ENCODE measurements at regions not wholly inside any gene's neighbourhood (a gene's known extent, or its start where the extent isn't known, plus 50 kb on each side); places are given as distances from the start of the nearest gene placed in this dataset.

DNA sequence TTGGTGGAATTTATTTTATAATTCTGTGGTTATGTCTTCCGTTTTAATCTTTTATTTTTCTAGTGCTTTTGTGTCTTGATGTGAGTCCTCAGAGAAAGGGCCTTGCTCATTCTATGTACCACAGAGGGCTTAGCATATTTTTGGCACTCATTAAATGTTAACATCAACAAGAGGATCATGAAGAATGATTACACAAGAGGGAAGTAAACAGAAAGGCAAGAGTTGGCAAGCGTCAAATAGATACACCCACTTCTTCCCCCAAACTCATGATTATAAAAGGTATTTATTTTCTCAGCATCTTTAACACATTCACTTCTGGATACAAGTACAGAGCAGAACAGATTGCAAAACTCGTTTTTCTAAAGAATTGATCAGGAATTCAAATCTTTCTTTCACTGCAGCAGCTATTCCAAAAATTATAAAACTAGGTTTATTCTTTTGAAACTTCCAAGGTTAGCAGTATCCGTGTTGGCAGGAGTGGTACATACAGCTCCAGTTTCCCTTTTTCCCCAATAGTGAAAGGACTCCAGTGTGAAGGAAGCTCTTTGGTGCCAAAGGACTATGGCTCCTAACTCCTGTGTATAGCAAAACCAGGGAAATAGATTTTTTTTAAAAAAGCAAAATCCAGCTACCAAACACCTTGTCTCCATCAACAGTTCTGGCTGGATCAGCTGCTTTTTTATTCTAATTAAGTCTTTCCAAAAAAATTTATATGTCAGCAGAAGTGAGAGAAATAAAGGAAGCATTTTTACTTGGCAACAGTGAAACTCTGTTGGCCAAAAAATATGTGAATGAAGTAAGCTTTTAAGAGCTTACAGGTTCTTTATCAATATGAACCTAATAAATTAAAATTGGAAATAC lies 221.9 kb downstream of the ADGRG6 start:
- no peak overlapping the region for H3K4me3 ChIP-seq (ENCODE audit: low read depth, low read length)
- TF ChIP-seq, protein P1, sequence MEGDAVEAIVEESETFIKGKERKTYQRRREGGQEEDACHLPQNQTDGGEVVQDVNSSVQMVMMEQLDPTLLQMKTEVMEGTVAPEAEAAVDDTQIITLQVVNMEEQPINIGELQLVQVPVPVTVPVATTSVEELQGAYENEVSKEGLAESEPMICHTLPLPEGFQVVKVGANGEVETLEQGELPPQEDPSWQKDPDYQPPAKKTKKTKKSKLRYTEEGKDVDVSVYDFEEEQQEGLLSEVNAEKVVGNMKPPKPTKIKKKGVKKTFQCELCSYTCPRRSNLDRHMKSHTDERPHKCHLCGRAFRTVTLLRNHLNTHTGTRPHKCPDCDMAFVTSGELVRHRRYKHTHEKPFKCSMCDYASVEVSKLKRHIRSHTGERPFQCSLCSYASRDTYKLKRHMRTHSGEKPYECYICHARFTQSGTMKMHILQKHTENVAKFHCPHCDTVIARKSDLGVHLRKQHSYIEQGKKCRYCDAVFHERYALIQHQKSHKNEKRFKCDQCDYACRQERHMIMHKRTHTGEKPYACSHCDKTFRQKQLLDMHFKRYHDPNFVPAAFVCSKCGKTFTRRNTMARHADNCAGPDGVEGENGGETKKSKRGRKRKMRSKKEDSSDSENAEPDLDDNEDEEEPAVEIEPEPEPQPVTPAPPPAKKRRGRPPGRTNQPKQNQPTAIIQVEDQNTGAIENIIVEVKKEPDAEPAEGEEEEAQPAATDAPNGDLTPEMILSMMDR (IDR thresholded peaks at IDR 0.05; ENCODE audit: insufficient read depth, low read depth, low read length): no peak
- DNase-seq (ENCODE audit: low read depth): peak; percentile 48

DNA sequence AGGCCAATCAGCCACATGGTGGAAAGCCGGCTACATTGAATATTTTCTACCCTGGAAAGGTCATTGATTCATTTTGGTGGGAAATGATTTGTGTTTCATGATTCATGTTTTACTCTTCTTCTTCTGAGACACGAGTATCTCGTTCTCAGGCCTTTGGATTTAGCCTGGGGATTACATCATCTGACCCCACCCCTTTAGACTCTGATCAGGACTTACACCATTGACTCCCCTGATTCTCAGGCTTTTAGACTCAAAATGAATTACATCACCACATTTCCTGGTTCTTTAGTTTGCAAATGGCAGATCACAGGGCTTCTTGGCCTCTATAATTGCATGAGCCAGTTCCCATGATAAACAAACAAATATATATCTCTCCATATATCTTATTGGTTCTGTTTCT lies 228.8 kb downstream of the ADGRG6 start:
- DNase-seq (ENCODE audit: low read depth): no peak
- TF ChIP-seq, protein P1 (IDR thresholded peaks at IDR 0.05; ENCODE audit: insufficient read depth, low read depth, low read length): no peak
- no peak overlapping the region for H3K4me3 ChIP-seq (ENCODE audit: low read depth, low read length)

DNA sequence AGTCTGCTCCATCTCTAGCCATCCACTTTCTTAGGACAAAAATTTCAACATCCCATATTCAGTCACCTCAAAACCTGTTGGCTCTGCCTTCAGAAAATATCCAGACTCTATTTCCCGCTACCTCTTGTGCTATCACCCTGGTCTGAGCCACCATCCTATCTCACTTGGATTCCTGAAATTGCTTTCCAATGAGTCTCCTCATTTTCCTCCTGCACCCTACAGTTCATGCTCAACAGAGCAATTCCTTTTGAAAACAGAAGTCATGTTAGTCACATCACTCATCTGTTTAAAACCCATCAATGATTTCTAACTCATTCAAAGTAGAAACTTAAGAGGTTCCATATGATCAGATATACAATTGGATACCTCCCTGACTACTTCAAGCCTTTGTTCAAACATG lies 229.9 kb downstream of the ADGRG6 start:
- TF ChIP-seq, protein P1 (IDR thresholded peaks at IDR 0.05; ENCODE audit: insufficient read depth, low read depth, low read length): no peak
- no peak for DNase-seq (ENCODE audit: low read depth)
- H3K4me3 ChIP-seq (ENCODE audit: low read depth, low read length): no peak overlapping the region

DNA sequence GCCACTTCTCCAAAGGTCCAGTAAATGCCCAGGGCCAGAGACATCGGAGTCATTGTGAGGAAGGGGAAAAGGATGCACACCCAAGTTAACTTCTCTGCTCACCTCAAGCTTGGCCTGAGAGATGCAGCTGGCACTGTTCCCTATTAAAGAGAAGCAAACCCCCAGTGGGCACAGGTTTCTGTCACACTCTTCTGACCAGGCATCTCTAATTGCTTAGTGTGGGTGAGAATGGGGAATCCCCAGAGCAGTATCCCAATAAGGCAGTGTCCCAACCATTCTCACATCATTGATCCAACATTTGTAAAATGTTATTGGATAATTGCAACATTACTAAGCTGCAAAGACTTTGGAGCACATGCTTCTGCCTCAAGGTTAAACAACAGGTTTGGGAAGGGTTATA lies 232.3 kb downstream of the ADGRG6 start:
- DNase-seq (ENCODE audit: low read depth): no peak
- H3K4me3 ChIP-seq (ENCODE audit: low read depth, low read length): no peak overlapping the region
- TF ChIP-seq, protein P1 (IDR thresholded peaks at IDR 0.05; ENCODE audit: insufficient read depth, low read depth, low read length): no peak

DNA sequence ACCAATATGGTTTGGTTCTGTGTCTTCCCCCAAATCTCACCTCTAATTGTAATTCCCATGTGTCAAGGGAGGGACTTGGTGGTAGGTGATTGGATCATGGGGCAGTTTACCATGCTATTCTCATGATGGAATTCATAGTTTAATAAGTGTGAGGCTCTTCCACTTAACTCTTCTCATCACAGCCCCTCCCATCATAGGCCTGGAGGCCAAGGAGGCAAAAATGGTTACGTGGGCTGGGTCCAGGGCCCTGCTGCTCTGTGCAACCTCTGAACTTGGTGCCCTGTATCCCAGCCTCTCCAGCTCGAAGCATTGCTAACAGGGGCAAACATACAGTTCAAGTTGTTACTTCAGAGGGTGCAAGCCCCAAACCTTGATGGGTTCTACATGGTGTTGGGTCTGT lies 232.7 kb downstream of the ADGRG6 start:
- H3K4me3 ChIP-seq (ENCODE audit: low read depth, low read length): no peak overlapping the region
- DNase-seq (ENCODE audit: low read depth): no peak
- TF ChIP-seq, protein P1 (IDR thresholded peaks at IDR 0.05; ENCODE audit: insufficient read depth, low read depth, low read length): no peak

DNA sequence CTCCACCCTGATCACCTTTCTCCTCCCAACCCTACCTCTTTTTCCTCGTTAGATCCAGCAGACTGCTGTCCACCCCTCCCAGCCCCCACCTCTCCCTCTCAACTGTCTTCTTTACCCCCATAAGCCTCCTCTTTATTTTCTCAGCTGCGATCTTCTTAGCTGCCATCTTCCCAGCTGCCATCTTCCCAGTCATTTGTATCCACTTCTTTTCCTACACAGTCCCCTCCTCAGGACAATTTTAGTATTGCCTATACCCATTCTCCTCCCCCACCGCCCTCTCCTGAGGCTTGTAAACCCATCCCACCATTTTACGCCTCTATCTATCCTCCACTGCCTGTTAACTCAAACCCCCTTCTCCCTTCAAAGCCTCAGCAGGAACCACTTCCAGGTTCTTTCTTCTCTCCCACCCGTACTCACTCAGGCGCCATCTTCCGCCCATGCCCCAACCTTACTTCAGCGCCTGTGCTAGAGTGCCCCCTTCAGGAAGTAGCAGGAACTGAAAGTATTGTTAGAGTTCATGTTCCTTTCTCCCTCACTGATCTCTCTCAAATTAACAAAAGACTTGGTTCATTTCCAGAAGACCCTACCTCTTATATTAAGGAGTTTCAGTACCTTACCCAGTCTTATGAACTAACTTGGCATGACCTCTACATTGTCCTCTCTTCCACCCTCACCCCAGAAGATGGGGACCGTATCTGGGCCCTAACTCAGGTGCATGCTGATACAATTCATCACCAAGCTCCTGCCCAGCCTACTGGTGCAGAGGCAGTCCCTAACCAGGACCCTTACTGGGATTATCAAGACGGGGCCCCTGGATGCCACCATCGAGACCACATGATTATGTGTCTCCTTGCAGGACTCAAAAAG lies 236.0 kb downstream of the ADGRG6 start:
- peak; percentile 33 for DNase-seq (ENCODE audit: low read depth)
- H3K4me3 ChIP-seq (ENCODE audit: low read depth, low read length): no peak overlapping the region

More for the DNA sequence above, 236.0 kb downstream of the ADGRG6 start:
- TF ChIP-seq, protein P1 (IDR thresholded peaks at IDR 0.05; ENCODE audit: insufficient read depth, low read depth, low read length): peak; percentile 64
